ENCODE measurements at regions not wholly inside any gene's neighbourhood (a gene's known extent, or its start where the extent isn't known, plus 50 kb on each side); places are given as distances from the start of the nearest gene placed in this dataset.

GRCh38 chr14:98189944-98190343, 1082.1 kb downstream of the BCL11B start:
- TF ChIP-seq CTCF (conservative IDR thresholded peaks at IDR 0.05) (no peak), ZFX (IDR thresholded peaks at IDR 0.05) (no peak)
